ENCODE measurements at regions not wholly inside any gene's neighbourhood (a gene's known extent, or its start where the extent isn't known, plus 50 kb on each side); places are given as distances from the start of the nearest gene placed in this dataset.
"Not testable (repeated sequence)": the region's sequence is repeated elsewhere in the genome, so short reads cannot be mapped to it uniquely, and the experiment has no call there.

DNA sequence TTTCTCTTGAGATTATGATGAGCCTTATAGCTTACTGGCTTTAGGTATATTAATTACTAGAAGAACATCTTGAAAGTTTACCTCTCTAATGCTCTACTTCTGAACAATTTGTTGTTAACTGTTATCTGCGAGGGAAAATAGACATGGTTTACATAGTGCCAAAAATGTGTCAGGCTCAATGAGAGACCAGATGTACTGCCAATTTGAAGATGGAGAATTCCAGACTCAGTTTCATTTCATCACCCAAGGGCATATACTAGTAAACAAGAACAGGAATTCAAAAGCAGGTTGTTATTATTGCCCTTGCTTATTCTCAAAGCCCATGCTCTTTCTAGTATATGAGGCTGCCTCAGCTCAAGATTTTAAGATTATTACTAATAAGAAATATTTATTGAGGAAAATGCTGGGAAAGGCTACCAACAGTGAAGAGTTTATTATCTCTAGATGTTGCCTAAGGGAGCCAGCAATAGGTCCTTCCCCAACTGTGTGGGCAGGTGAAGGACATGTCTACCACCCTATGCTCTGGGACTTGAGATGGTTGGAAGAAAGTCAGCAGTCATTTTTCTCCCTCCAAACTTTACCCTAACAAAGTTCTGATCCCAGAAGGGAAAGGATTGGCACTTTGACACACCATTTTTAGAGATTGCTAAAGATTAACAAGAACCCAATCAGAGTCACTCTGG lies 792.7 kb downstream of the METTL4 start:
- no peaks in the 10 kb centered on the region for H3K4me1 ChIP-seq
- no peaks in the 10 kb centered on the region for H3K27me3 ChIP-seq (replicated peaks; ENCODE audit: control insufficient read depth, insufficient read depth, low read length)
- Mint-ChIP-seq H3K27ac (ENCODE audit: unreplicated experiment) (no peak overlapping the region), H3K4me3 (ENCODE audit: unreplicated experiment) (no peak overlapping the region), H3K4me1 (ENCODE audit: low read depth, unreplicated experiment) (no peaks in the 10 kb centered on the region), H3K9me3 (ENCODE audit: unreplicated experiment) (no peaks in the 10 kb centered on the region), H3K36me3 (ENCODE audit: insufficient read depth, unreplicated experiment) (no peaks in the 10 kb centered on the region), H3K27me3 (ENCODE audit: insufficient read depth, unreplicated experiment) (no peaks in the 10 kb centered on the region)
- BruUV-seq (replicated peaks) = no TSS peak
- H3K36me3 ChIP-seq (ENCODE audit: control insufficient read depth, insufficient read depth, low read length) = no peaks in the 10 kb centered on the region
- ChIA-PET POLR2A (no interaction called here), CTCF (no interaction called here)
- H3K4me3 ChIP-seq (ENCODE audit: low read depth, low read length) = no peak overlapping the region
- DNase-seq = no peak
- intact Hi-C loops (cut with micrococcal nuclease; ENCODE audit: unreplicated experiment) = no loop called here
- 0 out of 2 replicates have a peak, but pooled peaks cover 5% of the 10 kb centered on the region for H3K9me3 ChIP-seq
- TF ChIP-seq, protein P1, sequence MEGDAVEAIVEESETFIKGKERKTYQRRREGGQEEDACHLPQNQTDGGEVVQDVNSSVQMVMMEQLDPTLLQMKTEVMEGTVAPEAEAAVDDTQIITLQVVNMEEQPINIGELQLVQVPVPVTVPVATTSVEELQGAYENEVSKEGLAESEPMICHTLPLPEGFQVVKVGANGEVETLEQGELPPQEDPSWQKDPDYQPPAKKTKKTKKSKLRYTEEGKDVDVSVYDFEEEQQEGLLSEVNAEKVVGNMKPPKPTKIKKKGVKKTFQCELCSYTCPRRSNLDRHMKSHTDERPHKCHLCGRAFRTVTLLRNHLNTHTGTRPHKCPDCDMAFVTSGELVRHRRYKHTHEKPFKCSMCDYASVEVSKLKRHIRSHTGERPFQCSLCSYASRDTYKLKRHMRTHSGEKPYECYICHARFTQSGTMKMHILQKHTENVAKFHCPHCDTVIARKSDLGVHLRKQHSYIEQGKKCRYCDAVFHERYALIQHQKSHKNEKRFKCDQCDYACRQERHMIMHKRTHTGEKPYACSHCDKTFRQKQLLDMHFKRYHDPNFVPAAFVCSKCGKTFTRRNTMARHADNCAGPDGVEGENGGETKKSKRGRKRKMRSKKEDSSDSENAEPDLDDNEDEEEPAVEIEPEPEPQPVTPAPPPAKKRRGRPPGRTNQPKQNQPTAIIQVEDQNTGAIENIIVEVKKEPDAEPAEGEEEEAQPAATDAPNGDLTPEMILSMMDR (IDR thresholded peaks at IDR 0.05; ENCODE audit: insufficient read depth in 1 of 2, low read depth in 1 of 2, low read length in 1 of 2, severe bottlenecking in 1 of 2, unreplicated experiment in 1 of 2) = no peak

DNA sequence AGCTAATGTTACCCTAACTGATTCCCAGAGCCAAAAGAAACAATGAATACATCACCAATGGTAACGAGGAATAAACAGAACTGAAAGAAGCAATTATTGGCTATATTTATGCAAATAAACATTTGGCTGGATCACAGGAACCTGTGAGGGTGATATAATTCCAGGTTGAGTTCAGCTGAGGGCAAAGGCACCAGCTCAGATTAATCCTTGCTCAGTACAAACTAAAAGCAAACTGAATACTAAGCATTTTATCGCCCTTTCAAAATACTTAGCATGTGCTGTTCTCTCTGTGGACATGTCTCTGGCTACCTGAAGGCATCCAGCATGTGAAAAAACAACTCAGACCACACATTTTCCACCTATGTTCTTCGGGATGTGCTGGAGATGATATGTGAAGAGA lies 791.7 kb downstream of the METTL4 start:
- Histone ChIP-seq H3K4me3 (ENCODE audit: low read depth, low read length) (no peak overlapping the region), H3K9me3 (0 out of 2 replicates have a peak, but pooled peaks cover 5% of the 10 kb centered on the region), H3K4me1 (no peaks in the 10 kb centered on the region), H3K36me3 (ENCODE audit: control insufficient read depth, insufficient read depth, low read length) (no peaks in the 10 kb centered on the region), H3K27me3 (replicated peaks; ENCODE audit: control insufficient read depth, insufficient read depth, low read length) (no peaks in the 10 kb centered on the region)
- ChIA-PET CTCF (no interaction called here), POLR2A (no interaction called here)
- no peak for DNase-seq
- Mint-ChIP-seq H3K27me3 (ENCODE audit: insufficient read depth, unreplicated experiment) (no peaks in the 10 kb centered on the region), H3K4me1 (ENCODE audit: low read depth, unreplicated experiment) (no peaks in the 10 kb centered on the region), H3K9me3 (ENCODE audit: unreplicated experiment) (no peaks in the 10 kb centered on the region), H3K27ac (ENCODE audit: unreplicated experiment) (no peak overlapping the region), H3K4me3 (ENCODE audit: unreplicated experiment) (no peak overlapping the region), H3K36me3 (ENCODE audit: insufficient read depth, unreplicated experiment) (no peaks in the 10 kb centered on the region)
- TF ChIP-seq, protein P1 (IDR thresholded peaks at IDR 0.05; ENCODE audit: insufficient read depth in 1 of 2, low read depth in 1 of 2, low read length in 1 of 2, severe bottlenecking in 1 of 2, unreplicated experiment in 1 of 2) = no peak
- intact Hi-C loops (cut with micrococcal nuclease; ENCODE audit: unreplicated experiment) = no loop called here
- no TSS peak for BruUV-seq (replicated peaks)

DNA sequence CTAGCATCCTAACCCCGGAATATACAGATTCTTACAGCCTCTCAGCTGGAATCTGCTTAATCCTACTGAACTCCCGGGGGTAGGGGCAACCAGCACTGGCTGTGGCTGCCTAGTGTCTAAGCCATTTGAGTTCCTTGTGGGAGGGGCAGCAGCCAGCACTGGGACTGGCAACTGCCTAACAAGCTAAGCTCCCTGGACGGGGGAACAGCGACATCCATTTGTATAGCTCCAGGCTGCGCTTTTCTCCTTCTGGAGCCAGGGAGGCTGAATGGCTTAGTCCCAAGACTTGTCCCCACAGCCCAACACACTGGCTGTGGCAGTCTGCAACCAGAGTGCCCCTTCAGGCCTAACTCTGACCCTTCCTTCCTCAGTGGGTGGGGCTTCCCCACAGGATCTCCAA lies 787.2 kb downstream of the METTL4 start:
- Mint-ChIP-seq H3K9me3 (ENCODE audit: unreplicated experiment) (no peaks in the 10 kb centered on the region), H3K36me3 (ENCODE audit: insufficient read depth, unreplicated experiment) (no peaks in the 10 kb centered on the region), H3K27me3 (ENCODE audit: insufficient read depth, unreplicated experiment) (no peaks in the 10 kb centered on the region), H3K27ac (ENCODE audit: unreplicated experiment) (no peak overlapping the region), H3K4me3 (ENCODE audit: unreplicated experiment) (no peak overlapping the region), H3K4me1 (ENCODE audit: low read depth, unreplicated experiment) (no peaks in the 10 kb centered on the region)
- TF ChIP-seq, protein P1 (IDR thresholded peaks at IDR 0.05; ENCODE audit: insufficient read depth in 1 of 2, low read depth in 1 of 2, low read length in 1 of 2, severe bottlenecking in 1 of 2, unreplicated experiment in 1 of 2) = no peak
- no TSS peak for BruUV-seq (replicated peaks)
- Histone ChIP-seq H3K4me3 (ENCODE audit: low read depth, low read length) (no peak overlapping the region), H3K4me1 (no peaks in the 10 kb centered on the region), H3K36me3 (ENCODE audit: control insufficient read depth, insufficient read depth, low read length) (no peaks in the 10 kb centered on the region), H3K9me3 (no peaks in the 10 kb centered on the region), H3K27me3 (replicated peaks; ENCODE audit: control insufficient read depth, insufficient read depth, low read length) (no peaks in the 10 kb centered on the region)
- intact Hi-C loops (cut with micrococcal nuclease; ENCODE audit: unreplicated experiment) = no loop called here
- ChIA-PET POLR2A (no interaction called here), CTCF (no interaction called here)
- no peak for DNase-seq

DNA sequence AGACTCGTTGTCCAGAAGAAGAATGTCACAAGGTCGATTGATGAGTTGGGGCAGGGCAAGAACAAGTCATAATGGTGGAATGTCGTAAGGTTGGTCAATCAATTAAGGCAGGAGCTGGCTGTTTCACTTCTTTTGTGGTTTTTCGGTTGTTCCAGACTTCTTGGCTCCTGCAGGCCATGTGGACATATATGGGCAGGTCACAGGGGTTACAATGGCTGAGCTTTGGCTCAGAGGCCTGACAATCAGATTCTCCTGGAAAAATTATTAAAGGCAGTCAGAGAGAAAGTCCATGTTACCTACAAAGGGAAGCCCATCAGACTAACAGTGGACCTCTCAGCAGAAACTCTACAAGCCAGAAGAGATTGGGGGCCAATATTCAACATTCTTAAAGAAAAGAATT lies 785.3 kb downstream of the METTL4 start:
- H3K4me1 ChIP-seq; H3K9me3 Mint-ChIP-seq (ENCODE audit: unreplicated experiment); H3K27me3 Mint-ChIP-seq (ENCODE audit: insufficient read depth, unreplicated experiment); H3K4me3 Mint-ChIP-seq (ENCODE audit: unreplicated experiment); H3K9me3 ChIP-seq; BruUV-seq (replicated peaks); H3K27me3 ChIP-seq (replicated peaks; ENCODE audit: control insufficient read depth, insufficient read depth, low read length); H3K36me3 ChIP-seq (ENCODE audit: control insufficient read depth, insufficient read depth, low read length); H3K27ac Mint-ChIP-seq (ENCODE audit: unreplicated experiment); H3K36me3 Mint-ChIP-seq (ENCODE audit: insufficient read depth, unreplicated experiment); DNase-seq; POLR2A ChIA-PET; H3K4me1 Mint-ChIP-seq (ENCODE audit: low read depth, unreplicated experiment); H3K4me3 ChIP-seq (ENCODE audit: low read depth, low read length); CTCF ChIA-PET; intact Hi-C loops (cut with micrococcal nuclease; ENCODE audit: unreplicated experiment): not testable (repeated sequence)

Data from Caco-2 (cell line).